Right hindlimb (tissue), 1 donor: ENCODE measurements at regions not wholly inside any gene's neighbourhood (a gene's known extent, or its start where the extent isn't known, plus 50 kb on each side); places are given as distances from the start of the nearest gene placed in this dataset.

ENCODE experiments used
- DNase-seq: peaks from one replicate; pipeline ENCODE4 v3.0.0-alpha.2; 2018

DNA sequence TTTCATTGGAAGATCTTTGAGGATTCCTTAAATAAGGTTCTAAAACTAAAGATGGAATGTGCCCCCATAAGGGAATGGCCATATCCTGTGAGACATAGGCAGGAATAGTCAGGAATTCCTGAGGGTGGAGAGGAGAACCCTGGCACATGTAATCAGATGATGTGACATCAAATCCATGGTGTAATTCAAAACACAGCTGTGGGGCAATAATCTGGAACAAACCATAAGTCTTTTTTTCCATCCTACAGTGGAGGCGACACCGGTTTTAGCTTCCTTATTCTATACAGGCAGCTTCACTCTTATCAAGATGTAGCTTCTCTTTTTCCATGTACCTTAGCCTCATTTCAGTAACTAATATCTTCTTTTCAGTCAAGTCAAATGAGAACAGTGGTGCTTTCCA is 133.6 kb upstream of the CITED2 start:
- no peak for DNase-seq

- no peak for DNase-seq
These were observed 126.5 kb upstream of the CITED2 start for GRCh38 chr6:139500977-139501376.

GRCh38 chr6:139498715-139499114 is 124.3 kb upstream of the CITED2 start:
- DNase-seq = no peak

DNA sequence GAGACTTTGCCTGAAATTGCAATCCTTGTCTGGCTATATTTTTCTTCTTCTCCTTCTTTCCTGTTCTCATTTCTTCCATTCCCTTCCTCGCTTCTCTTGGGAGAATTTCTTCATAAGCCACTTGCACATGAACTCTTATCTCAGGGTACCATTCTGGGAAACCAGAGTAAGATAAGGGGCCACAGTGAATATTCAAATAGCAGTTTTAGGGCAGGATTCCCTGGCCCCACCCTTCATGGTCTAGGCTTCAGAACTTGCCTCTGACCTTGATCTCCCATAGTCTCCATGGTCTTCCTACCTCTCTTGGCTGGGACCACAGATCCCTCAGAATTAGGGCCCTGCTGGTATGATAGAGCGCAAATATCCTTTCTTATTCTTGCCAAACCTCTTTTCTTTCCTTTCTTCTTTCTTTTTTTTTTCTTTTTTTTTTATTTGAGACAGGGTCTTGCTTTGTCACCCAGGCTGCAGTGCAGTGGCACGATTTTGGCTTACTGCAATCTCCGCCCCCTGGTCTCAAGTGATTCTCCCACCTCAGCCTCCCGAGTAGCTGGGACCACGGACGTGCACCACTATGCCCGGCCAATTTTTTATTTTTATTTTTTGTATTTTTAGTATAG is 123.0 kb upstream of the CITED2 start:
- DNase-seq = no peak

DNA sequence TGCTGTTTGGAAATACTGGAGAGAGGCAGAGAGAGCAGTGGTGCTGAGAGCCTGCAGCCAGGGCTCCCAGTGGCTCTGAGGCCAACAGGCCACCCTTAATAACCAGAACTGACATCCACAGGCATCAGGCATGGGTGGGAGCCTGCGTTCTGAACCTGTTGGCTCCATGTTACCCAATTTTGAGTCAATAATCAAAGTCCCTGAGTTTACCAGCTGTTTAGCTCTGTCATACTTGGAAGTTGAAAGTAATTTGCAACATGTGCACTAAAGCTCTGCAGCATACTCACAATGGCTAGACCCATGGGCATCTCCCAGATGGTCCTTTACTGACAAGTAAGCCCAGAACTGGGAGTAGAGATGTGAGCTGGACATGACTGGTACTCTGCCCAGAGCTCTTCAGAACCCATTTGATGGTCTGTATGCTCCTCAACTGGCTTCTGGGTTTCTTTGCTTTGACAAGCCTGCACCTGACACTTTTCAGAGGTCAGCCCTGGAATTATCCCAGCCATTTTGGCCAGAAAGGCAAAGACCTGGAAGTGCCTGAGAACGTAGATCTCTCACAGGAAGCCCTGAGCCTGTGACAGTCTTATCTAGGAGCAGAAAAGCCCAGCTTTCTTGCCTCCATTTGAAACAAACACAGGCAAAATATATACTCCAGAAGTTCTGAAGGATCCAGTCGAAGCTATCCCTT is 122.4 kb upstream of the CITED2 start:
- no peak for DNase-seq

- no peak for DNase-seq
These were observed 120.0 kb upstream of the CITED2 start for GRCh38 chr6:139494376-139494990.

- no peak for DNase-seq
These were observed 116.0 kb upstream of the CITED2 start for GRCh38 chr6:139490482-139490881.

DNA sequence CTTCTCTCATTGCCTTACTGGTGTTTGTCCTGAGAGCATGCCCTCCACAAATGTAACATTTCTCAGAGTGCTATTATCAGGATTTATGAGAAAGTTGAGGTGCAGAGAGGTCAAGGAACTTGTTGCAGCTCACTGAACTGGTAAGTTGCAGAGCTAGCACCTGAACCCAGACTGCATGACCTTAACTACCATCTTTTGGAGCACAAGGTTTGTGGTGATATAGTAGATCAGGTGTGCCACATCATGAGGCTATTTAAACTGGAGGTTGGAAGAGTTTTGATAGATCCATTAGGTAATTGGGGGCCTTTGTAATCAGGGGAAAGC is 112.0 kb upstream of the CITED2 start:
- no peak for DNase-seq

DNA sequence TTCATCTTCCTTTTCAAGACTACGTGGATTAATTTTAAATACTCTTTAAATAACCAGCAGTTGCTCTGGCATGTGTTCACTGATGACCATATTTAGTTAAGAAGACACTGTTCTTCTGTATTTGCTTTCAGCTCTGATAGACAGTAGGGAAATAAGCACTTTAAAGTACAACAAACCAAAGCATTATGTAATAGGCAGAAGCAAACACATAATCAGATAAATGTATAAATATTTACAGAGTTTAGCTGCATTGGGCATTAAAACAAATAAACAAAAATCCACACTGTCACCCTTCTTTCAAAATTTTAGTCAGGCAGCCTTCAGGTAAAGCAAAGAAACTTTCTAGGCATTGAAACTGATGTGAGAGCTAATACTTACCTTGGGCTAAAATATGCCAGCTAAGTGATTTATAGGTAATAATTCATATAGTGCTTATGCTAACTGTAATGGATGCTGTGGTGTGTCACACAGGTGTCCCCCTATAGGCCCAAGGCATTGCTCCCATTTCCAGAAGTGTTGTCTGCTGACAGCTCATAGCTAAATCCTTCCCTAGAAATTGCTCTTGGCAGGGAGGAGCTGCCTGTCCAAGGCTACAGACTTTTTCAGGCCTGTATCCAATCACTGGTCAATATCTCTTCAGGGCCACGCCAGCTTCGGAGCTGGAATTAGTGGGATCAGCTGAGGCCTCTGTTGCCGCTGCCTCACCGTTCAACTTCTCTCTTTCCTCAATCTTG is 111.5 kb upstream of the CITED2 start:
- DNase-seq = no peak

DNA sequence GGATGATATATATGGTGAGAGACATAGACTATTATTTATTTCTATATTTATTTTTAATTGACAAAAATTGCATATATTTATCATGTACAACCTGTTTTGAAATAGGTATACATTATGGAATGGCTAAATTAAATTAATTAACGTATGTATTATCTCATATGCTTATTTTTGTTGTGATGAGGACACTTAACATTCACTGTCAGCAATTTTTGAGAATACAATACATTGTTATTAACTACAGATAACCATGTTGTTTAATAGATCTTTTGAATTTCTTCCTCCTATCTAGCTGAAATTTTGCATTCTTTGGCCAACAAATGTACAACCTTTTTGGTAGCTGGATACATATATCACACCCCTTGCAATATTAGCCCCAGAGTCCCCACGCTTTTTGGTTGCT is 110.7 kb upstream of the CITED2 start:
- DNase-seq = no peak

DNA sequence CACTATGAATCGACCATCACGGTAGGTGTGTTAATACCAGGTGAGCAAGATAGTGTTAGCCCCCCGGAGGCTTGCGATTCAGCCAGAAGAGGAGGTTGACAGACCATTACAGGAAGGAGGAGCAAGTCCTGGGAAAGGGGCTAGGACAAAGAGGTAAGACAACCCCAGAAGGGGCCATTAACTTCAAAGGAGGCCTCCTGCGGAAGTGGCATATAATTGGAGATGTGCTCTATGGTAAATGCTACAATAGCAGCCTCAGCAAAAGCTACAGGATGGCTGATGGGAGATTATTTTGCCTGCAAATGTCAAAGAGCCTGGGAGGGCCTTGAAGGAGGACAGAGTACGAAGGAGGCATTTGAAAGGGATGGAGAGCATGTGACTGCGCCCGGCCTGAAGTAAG is 108.6 kb upstream of the CITED2 start:
- no peak for DNase-seq

DNA sequence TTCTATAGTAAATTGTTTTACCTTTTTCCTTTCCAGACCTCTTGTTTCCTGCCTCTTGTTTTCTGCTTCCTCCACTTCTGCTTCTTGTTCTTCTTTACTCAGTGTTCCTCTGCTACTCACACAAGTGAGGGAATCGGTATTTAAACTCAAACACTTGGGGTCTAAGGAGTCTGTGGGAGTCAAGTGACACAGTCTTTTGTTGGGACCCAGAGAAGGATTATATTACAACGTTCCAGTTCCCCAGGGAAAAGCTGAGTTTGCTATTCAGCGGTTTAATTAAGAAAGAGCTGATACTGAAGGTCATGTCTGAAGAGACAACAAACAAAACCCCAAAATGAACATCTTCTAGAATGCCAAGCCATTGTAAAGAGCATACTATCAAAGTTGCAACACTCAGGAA is 107.8 kb upstream of the CITED2 start:
- no peak for DNase-seq

- no peak for DNase-seq
These were observed 106.1 kb upstream of the CITED2 start for GRCh38 chr6:139480356-139481165.

GRCh38 chr6:139479433-139480222 is 105.2 kb upstream of the CITED2 start:
- no peak for DNase-seq

DNA sequence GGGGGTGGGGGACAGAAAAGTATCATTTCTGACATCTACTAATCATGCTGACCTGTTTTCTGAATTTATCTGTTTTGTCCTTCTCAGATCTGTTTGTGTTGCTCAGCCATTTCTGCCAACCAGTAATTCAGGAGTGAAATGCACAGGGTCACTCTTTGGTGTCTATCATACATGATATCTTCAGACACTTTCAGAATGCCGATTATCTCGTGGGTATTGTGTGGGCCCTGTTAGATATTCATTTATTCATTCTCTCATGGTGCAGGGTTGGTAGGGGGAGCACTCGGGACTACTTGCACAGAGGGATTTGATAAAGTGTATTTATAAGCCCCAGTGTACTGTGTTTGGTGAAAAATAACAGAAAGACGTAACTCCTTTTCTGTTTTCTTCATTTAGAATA is 101.2 kb upstream of the CITED2 start:
- no peak for DNase-seq

GRCh38 chr6:139475241-139475640 is 100.8 kb upstream of the CITED2 start:
- DNase-seq = no peak

DNA sequence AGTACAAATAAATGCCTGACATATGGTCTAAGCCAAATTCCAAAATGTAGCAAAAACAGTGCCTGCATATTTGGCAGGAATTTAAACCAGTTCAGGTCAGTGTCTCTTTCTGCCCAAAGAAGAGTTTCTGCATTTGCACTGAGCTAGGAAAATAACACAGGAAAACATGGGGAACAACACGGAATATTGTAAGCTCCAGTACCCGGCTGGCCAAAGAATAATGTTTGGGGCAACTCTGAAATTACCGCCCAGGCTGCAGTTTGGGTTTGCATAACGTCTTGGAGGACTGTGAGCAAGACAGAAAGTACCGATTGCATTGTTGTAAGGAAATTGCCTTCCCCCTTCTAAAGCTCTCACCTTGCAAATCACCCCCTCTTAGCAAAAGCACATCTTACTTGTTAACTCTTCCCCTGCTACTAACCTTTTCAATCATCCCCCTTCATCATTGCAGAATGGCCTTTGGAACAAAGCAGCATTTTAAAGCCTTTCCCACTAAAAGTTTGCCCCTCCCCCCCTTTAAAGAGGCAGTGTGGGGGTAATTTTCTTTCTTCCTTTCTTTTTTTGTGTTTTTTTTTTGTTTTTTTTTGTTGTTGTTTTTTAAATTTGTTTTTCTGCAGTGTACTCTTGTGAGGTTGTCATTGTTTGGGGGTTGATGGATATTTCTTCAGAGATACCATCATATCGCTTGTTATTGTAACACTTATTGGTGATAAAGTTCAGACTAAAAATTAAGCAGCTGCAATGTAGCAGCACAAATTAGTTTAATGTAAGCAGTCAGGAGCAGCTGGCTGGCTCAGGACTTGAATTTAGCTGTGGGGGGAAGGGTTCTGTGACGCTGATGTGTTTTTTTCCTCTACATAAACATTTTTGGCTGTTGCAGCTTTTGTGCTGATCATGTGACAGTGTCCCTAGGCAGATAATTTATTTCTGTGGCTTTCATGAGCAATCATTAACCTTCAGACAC is 100.0 kb upstream of the CITED2 start:
- peak; percentile 67 for DNase-seq

- no peak for DNase-seq
These were observed 99.3 kb upstream of the CITED2 start for GRCh38 chr6:139473731-139474130.

DNA sequence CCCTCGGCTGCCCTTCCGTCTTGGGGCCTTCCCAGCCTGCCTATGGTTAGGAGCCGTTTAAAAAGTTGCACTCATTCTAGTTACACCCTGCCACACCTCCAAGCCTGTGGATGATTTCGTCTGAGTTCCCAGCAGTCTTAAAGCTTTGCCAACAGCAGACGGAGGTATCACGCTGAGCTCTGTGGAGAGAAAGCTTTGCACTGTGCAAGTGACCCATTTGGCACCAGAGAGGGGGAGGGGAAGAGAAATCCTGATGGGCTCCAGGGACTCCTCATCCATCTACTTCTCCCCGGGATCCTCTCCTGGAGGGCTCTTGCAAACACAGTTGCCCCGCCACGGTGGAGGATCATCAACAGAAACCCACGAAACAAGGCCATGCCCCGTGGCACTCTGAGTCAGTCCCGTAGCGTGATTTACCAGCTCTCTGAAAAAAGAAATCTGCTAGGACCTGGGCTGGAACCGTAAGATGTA is 98.8 kb upstream of the CITED2 start:
- peak; percentile 44 for DNase-seq

- DNase-seq = peak; percentile 25
These were observed 98.0 kb upstream of the CITED2 start for GRCh38 chr6:139472351-139473015.
